GM12864 (cell line): ENCODE measurements at regions not wholly inside any gene's neighbourhood (a gene's known extent, or its start where the extent isn't known, plus 50 kb on each side); places are given as distances from the start of the nearest gene placed in this dataset.

ENCODE experiments used
- DNase-seq: peaks from one replicate; pipeline ENCODE4 v3.0.0-alpha.2; 2011; ENCODE audit warnings: low read depth
- H3K4me3 ChIP-seq: 2 replicates; pipeline ENCODE4 v1.5.1; 2011; ENCODE audit warnings: mild to moderate bottlenecking, low read depth, low read length, control low read depth
- TF ChIP-seq, protein P1 (sequence below): IDR thresholded peaks from 2 replicates; pipeline ENCODE4 v1.5.1; 2011; ENCODE audit warnings: low read depth, mild to moderate bottlenecking, moderate library complexity, low read length, control low read depth, inconsistent platforms; ENCODE audit errors: missing control alignments

- DNase-seq, result no peak
- TF ChIP-seq, protein P1, sequence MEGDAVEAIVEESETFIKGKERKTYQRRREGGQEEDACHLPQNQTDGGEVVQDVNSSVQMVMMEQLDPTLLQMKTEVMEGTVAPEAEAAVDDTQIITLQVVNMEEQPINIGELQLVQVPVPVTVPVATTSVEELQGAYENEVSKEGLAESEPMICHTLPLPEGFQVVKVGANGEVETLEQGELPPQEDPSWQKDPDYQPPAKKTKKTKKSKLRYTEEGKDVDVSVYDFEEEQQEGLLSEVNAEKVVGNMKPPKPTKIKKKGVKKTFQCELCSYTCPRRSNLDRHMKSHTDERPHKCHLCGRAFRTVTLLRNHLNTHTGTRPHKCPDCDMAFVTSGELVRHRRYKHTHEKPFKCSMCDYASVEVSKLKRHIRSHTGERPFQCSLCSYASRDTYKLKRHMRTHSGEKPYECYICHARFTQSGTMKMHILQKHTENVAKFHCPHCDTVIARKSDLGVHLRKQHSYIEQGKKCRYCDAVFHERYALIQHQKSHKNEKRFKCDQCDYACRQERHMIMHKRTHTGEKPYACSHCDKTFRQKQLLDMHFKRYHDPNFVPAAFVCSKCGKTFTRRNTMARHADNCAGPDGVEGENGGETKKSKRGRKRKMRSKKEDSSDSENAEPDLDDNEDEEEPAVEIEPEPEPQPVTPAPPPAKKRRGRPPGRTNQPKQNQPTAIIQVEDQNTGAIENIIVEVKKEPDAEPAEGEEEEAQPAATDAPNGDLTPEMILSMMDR, result peak; percentile 16
- no peak overlapping the region for H3K4me3 ChIP-seq
Observed at GRCh38 chrX:38985375-38985774, 184.1 kb downstream of the MID1IP1 start.

GRCh38 chrX:38985945-38986344 is 184.7 kb downstream of the MID1IP1 start:
- TF ChIP-seq, protein P1, result no peak
- DNase-seq, result no peak
- H3K4me3 ChIP-seq, result no peak overlapping the region

GRCh38 chrX:38986586-38986985 is 185.3 kb downstream of the MID1IP1 start:
- TF ChIP-seq, protein P1, result no peak
- DNase-seq, result no peak
- H3K4me3 ChIP-seq, result no peak overlapping the region

GRCh38 chrX:38987198-38987651 is 186.0 kb downstream of the MID1IP1 start:
- TF ChIP-seq, protein P1, result no peak
- H3K4me3 ChIP-seq, result no peak overlapping the region
- DNase-seq, result no peak

- no peak for DNase-seq
- TF ChIP-seq, protein P1, result no peak
- no peak overlapping the region for H3K4me3 ChIP-seq
Observed at GRCh38 chrX:38988301-38988700, 187.0 kb downstream of the MID1IP1 start.

GRCh38 chrX:38989076-38989475 is 187.8 kb downstream of the MID1IP1 start:
- no peak overlapping the region for H3K4me3 ChIP-seq
- TF ChIP-seq, protein P1, result no peak
- DNase-seq, result no peak

GRCh38 chrX:38991656-38992440 is 190.6 kb downstream of the MID1IP1 start:
- TF ChIP-seq, protein P1, result no peak
- H3K4me3 ChIP-seq, result no peak overlapping the region
- no peak for DNase-seq
